ENCODE measurements at regions not wholly inside any gene's neighbourhood (a gene's known extent, or its start where the extent isn't known, plus 50 kb on each side); places are given as distances from the start of the nearest gene placed in this dataset.

GRCh38 chr14:83247924-83248639 is 1714.4 kb upstream of the SEL1L start:
- TF ChIP-seq CTCF (IDR thresholded peaks at IDR 0.05) (no peak), POLR2A (IDR thresholded peaks at IDR 0.05) (no peak)
